Neural cell (in vitro differentiated cells): ENCODE measurements at regions not wholly inside any gene's neighbourhood (a gene's known extent, or its start where the extent isn't known, plus 50 kb on each side); places are given as distances from the start of the nearest gene placed in this dataset.

Source experiments
- H2AFZ ChIP-seq: fragments of 200-600, 300-800 bp; sonication (generic), shearing (Covaris generic); 2 replicates; pipeline ENCODE4 v1.6.0; 2014; ENCODE audit warnings: low read depth, mild to moderate bottlenecking, antibody characterized with exemption, low read length, moderate library complexity
- H3F3A ChIP-seq: fragments of 200-600 bp; shearing (Covaris generic); 2 replicates; pipeline ENCODE4 v1.6.1; 2016; ENCODE audit warnings: mild to moderate bottlenecking, moderate library complexity, mixed read lengths, antibody characterized with exemption, low read length; ENCODE audit not compliant: insufficient read depth, poor library complexity, severe bottlenecking
- H3K27ac ChIP-seq: fragments of 200-600, 300-800 bp; sonication (generic), shearing (Covaris generic); 2 replicates; pipeline ENCODE4 v1.5.1; 2014; ENCODE audit warnings: mild to moderate bottlenecking, low read length, moderate library complexity
- H3K27me3 ChIP-seq: fragments of 300-800, 200-600 bp; sonication (generic), shearing (Covaris generic); 2 replicates; pipeline ENCODE4 v1.6.0; 2014; ENCODE audit warnings: mild to moderate bottlenecking, low read depth, low read length, moderate library complexity; ENCODE audit not compliant: insufficient read depth
- H3K36me3 ChIP-seq: fragments of 300-800, 200-600 bp; sonication (generic), shearing (Covaris generic); 2 replicates; pipeline ENCODE4 v1.5.1; 2014; ENCODE audit warnings: mild to moderate bottlenecking, antibody characterized with exemption, low read length, moderate library complexity; ENCODE audit not compliant: insufficient read depth
- H3K4me2 ChIP-seq: fragments of 300-800, 200-600 bp; sonication (generic), shearing (Covaris generic); 2 replicates; pipeline ENCODE4 v1.6.0; 2014; ENCODE audit warnings: mild to moderate bottlenecking, low read length
- H3K4me3 ChIP-seq: fragments of 300-800, 200-600 bp; sonication (generic), shearing (Covaris generic); 2 replicates; pipeline ENCODE4 v1.5.1; 2014; ENCODE audit warnings: mild to moderate bottlenecking, low read length, moderate library complexity
- H3K79me2 ChIP-seq: fragments of 200-600 bp; shearing (Covaris generic); replicated peaks from 2 replicates; pipeline ENCODE4 v1.6.0; 2014; ENCODE audit warnings: mild to moderate bottlenecking, low read length, moderate library complexity; ENCODE audit not compliant: insufficient read depth
- H3K9ac ChIP-seq: fragments of 300-800, 200-600 bp; sonication (generic), shearing (Covaris generic); 2 replicates; pipeline ENCODE4 v1.6.1; 2016; ENCODE audit warnings: mild to moderate bottlenecking, low read length, mixed read lengths
- H3K9me2 ChIP-seq: fragments of 200-600 bp; shearing (Covaris generic); 2 replicates; pipeline ENCODE4 v1.6.1; 2016; ENCODE audit warnings: mild to moderate bottlenecking, low read length, mixed read lengths; ENCODE audit not compliant: insufficient read depth
- H3K9me3 ChIP-seq: fragments of 200-600, 300-800 bp; sonication (generic), shearing (Covaris generic); 2 replicates; pipeline ENCODE4 v1.6.1; 2016; ENCODE audit warnings: mild to moderate bottlenecking, mixed run types, low read length, moderate library complexity, mixed read lengths
- H4K20me1 ChIP-seq: fragments of 200-600 bp; shearing (Covaris generic); 2 replicates; pipeline ENCODE4 v1.6.1; 2016; ENCODE audit warnings: mild to moderate bottlenecking, mixed run types; ENCODE audit not compliant: insufficient read depth
- EP300 ChIP-seq: fragments of 450-650 bp; conservative IDR thresholded peaks from 2 replicates; pipeline ENCODE4 v1.6.1; 2014; ENCODE audit warnings: antibody characterized with exemption, mild to moderate bottlenecking, moderate library complexity; ENCODE audit not compliant: poor library complexity, severe bottlenecking
- EZH2 ChIP-seq: fragments of 200-600, 300-800 bp; shearing (Covaris generic), sonication (generic); IDR thresholded peaks from 2 replicates; pipeline ENCODE4 v1.6.1; 2014; ENCODE audit warnings: antibody characterized with exemption, low read length, borderline replicate concordance, mild to moderate bottlenecking; ENCODE audit not compliant: insufficient read depth, poor library complexity, severe bottlenecking
- MXI1 ChIP-seq: fragments of 450-650 bp; conservative IDR thresholded peaks from 2 replicates; pipeline ENCODE4 v1.6.1; 2014; ENCODE audit warnings: antibody characterized with exemption, mild to moderate bottlenecking; ENCODE audit not compliant: poor library complexity, severe bottlenecking
- POLR2AphosphoS5 ChIP-seq: IDR thresholded peaks from 2 replicates; pipeline ENCODE4 v1.6.1; 2012
- RAD21 ChIP-seq: fragments of 450-650 bp; conservative IDR thresholded peaks from 2 replicates; pipeline ENCODE4 v1.6.1; 2014; ENCODE audit warnings: antibody characterized with exemption, mild to moderate bottlenecking, moderate library complexity
- REST ChIP-seq: IDR thresholded peaks from 2 replicates; pipeline ENCODE4 v1.6.1; 2012; ENCODE audit warnings: borderline replicate concordance
- SMC3 ChIP-seq: fragments of 450-650 bp; conservative IDR thresholded peaks from 2 replicates; pipeline ENCODE4 v1.6.1; 2014; ENCODE audit warnings: antibody characterized with exemption, mild to moderate bottlenecking, moderate library complexity; ENCODE audit not compliant: poor library complexity
- TAF1 ChIP-seq: IDR thresholded peaks from 2 replicates; pipeline ENCODE4 v1.6.1; 2012; ENCODE audit warnings: low read depth
- TF ChIP-seq, protein P1 (sequence below): fragments of 450-650 bp; IDR thresholded peaks from 2 replicates; pipeline ENCODE4 v1.5.1; 2014; ENCODE audit warnings: antibody characterized with exemption, mild to moderate bottlenecking, moderate library complexity; ENCODE audit not compliant: poor library complexity, severe bottlenecking

DNA sequence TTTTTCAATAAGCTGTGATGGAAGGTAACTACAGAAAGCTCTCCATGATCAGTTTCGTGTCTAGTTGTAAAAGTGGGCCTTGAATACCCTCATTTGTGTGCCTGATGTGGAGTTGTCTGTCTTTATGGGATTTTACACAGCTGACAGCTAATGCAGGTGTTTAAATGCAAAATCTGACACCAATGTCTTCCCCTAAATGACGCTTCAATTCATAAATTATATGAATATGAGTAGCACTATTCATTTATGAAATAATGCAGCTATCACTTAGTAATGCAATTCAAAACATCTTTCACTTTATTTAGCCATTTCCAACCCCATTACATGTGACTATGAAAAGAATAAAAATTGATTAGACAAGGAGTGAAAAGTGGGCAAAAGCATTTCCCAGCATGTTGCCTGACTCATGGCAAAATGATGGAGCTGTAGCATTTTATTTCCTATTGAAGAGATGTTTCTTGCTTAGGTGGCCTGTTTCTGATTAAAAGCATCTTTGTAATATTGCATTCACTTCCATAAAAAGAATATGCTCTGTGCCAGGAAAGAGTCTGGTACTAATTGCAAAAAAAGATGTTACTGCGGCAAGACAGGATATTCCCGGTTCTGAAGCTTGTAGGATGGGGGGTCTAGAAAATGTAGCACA lies 116.7 kb upstream of the HAPLN1 start:
- Histone ChIP-seq H2AFZ (no peak overlapping the region), H3K9me2 (no peaks in the 10 kb centered on the region), H3K27ac (peak overlapping the region; percentile 36), H3K36me3 (no peaks in the 10 kb centered on the region), H3K4me2 (peak overlapping the region; percentile 4), H3K9ac (no peak overlapping the region), H3K9me3 (no peaks in the 10 kb centered on the region), H3K4me3 (peak overlapping the region; percentile 3), H3K79me2 (no peaks in the 10 kb centered on the region), H4K20me1 (no peaks in the 10 kb centered on the region), H3F3A (no peaks in the 10 kb centered on the region), H3K27me3 (no peaks in the 10 kb centered on the region)
- TF ChIP-seq EZH2 (no peak), POLR2AphosphoS5 (peak; percentile 82), MXI1 (no peak), EP300 (peak; percentile 95), SMC3 (no peak), RAD21 (no peak)
- TF ChIP-seq, protein P1, sequence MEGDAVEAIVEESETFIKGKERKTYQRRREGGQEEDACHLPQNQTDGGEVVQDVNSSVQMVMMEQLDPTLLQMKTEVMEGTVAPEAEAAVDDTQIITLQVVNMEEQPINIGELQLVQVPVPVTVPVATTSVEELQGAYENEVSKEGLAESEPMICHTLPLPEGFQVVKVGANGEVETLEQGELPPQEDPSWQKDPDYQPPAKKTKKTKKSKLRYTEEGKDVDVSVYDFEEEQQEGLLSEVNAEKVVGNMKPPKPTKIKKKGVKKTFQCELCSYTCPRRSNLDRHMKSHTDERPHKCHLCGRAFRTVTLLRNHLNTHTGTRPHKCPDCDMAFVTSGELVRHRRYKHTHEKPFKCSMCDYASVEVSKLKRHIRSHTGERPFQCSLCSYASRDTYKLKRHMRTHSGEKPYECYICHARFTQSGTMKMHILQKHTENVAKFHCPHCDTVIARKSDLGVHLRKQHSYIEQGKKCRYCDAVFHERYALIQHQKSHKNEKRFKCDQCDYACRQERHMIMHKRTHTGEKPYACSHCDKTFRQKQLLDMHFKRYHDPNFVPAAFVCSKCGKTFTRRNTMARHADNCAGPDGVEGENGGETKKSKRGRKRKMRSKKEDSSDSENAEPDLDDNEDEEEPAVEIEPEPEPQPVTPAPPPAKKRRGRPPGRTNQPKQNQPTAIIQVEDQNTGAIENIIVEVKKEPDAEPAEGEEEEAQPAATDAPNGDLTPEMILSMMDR: no peak

GRCh38 chr5:83834306-83834705 lies 113.7 kb upstream of the HAPLN1 start:
- no peaks in the 10 kb centered on the region for H3K9me2 ChIP-seq
- H2AFZ ChIP-seq: no peak overlapping the region
- H3K4me2 ChIP-seq: no peak overlapping the region
- H3F3A ChIP-seq: no peaks in the 10 kb centered on the region
- no peaks in the 10 kb centered on the region for H4K20me1 ChIP-seq
- H3K27me3 ChIP-seq: no peaks in the 10 kb centered on the region
- H3K36me3 ChIP-seq: no peaks in the 10 kb centered on the region
- no peaks in the 10 kb centered on the region for H3K9me3 ChIP-seq
- no peak overlapping the region for H3K27ac ChIP-seq
- no peak for TF ChIP-seq TAF1
- TF ChIP-seq RAD21: no peak
- no peak for TF ChIP-seq EP300
- TF ChIP-seq, protein P1: no peak
- TF ChIP-seq MXI1: no peak
- TF ChIP-seq REST: no peak
- no peak for TF ChIP-seq EZH2
- TF ChIP-seq POLR2AphosphoS5: no peak
- TF ChIP-seq SMC3: no peak
- H3K9ac ChIP-seq: no peak overlapping the region
- H3K79me2 ChIP-seq: no peaks in the 10 kb centered on the region
- no peak overlapping the region for H3K4me3 ChIP-seq
